SKM-1 (cell line): ENCODE measurements at regions not wholly inside any gene's neighbourhood (a gene's known extent, or its start where the extent isn't known, plus 50 kb on each side); places are given as distances from the start of the nearest gene placed in this dataset.

Experiments used
- DNase-seq: peaks from one replicate; lab custom pipeline; 2025; ENCODE audit not compliant: unreplicated experiment; lab: John Stamatoyannopoulos, UW

GRCh38 chr4:145347684-145348083 lies 134.0 kb upstream of the SMAD1 start:
- no peak for DNase-seq

- DNase-seq: no peak
These were observed 135.6 kb upstream of the SMAD1 start for GRCh38 chr4:145346081-145346480.

GRCh38 chr4:145345401-145345800 lies 136.3 kb upstream of the SMAD1 start:
- DNase-seq: no peak

- no peak for DNase-seq
These were observed 140.3 kb upstream of the SMAD1 start for GRCh38 chr4:145341381-145341780.

- no peak for DNase-seq
These were observed 141.5 kb upstream of the SMAD1 start for GRCh38 chr4:145340071-145340675.

- no peak for DNase-seq
These were observed 142.5 kb upstream of the SMAD1 start for GRCh38 chr4:145339075-145339725.

GRCh38 chr4:145338568-145338967 lies 143.1 kb upstream of the SMAD1 start:
- DNase-seq: no peak

GRCh38 chr4:145337391-145337790 lies 144.3 kb upstream of the SMAD1 start:
- DNase-seq: no peak

- DNase-seq: no peak
These were observed 147.9 kb upstream of the SMAD1 start for GRCh38 chr4:145333786-145334185.

- no peak for DNase-seq
These were observed 146.1 kb upstream of the OTUD4 start for GRCh38 chr4:145326491-145326890.

GRCh38 chr4:145324161-145324560 lies 143.8 kb upstream of the OTUD4 start:
- no peak for DNase-seq

GRCh38 chr4:145320294-145320693 lies 139.9 kb upstream of the OTUD4 start:
- DNase-seq: no peak

GRCh38 chr4:145319751-145320150 lies 139.4 kb upstream of the OTUD4 start:
- DNase-seq: no peak

GRCh38 chr4:145316897-145317574 lies 136.6 kb upstream of the OTUD4 start:
- DNase-seq: no peak

- DNase-seq: no peak
These were observed 135.4 kb upstream of the OTUD4 start for GRCh38 chr4:145315811-145316225.

- no peak for DNase-seq
These were observed 128.2 kb upstream of the OTUD4 start for GRCh38 chr4:145308598-145308997.

- no peak for DNase-seq
These were observed 127.5 kb upstream of the OTUD4 start for GRCh38 chr4:145307763-145308430.

GRCh38 chr4:145307120-145307519 lies 126.7 kb upstream of the OTUD4 start:
- no peak for DNase-seq

- no peak for DNase-seq
These were observed 122.3 kb upstream of the OTUD4 start for GRCh38 chr4:145302725-145303124.

GRCh38 chr4:145301386-145302080 lies 121.1 kb upstream of the OTUD4 start:
- DNase-seq: no peak

- DNase-seq: no peak
These were observed 119.1 kb upstream of the OTUD4 start for GRCh38 chr4:145299380-145300076.
